HL-60 (cell line): ENCODE measurements at regions not wholly inside any gene's neighbourhood (a gene's known extent, or its start where the extent isn't known, plus 50 kb on each side); places are given as distances from the start of the nearest gene placed in this dataset.

Source experiments
- DNase-seq, 2 experiments: peaks; one replicate each; pipeline ENCODE4 v3.0.0-alpha.2; 2010 to 2020; ENCODE audit warnings: low read depth in 1 of 2, low spot score in 1 of 2
- H3K27ac ChIP-seq: fragments of 250-450 bp; sonication (Bioruptor Pico); replicated peaks from 2 replicates; pipeline ENCODE4 v1.5.1; 2020; ENCODE audit warnings: mild to moderate bottlenecking, moderate library complexity
- H3K27me3 ChIP-seq: fragments of 250-450 bp; sonication (Bioruptor Pico); 2 replicates; pipeline ENCODE4 v1.5.1; 2021; ENCODE audit warnings: mild to moderate bottlenecking, moderate library complexity; ENCODE audit not compliant: insufficient read depth, poor library complexity, severe bottlenecking
- H3K4me3 ChIP-seq: replicated peaks from 2 replicates; pipeline ENCODE4 v1.5.1; 2011; ENCODE audit warnings: mild to moderate bottlenecking, control low read depth, low read length; ENCODE audit not compliant: insufficient read depth
- GABPA ChIP-seq: IDR thresholded peaks from 2 replicates; pipeline ENCODE4 v1.6.1; 2012; ENCODE audit warnings: low read depth
- POLR2AphosphoS5 ChIP-seq: IDR thresholded peaks from 2 replicates; pipeline ENCODE4 v1.6.1; 2012; ENCODE audit warnings: low read depth
- SPI1 ChIP-seq: IDR thresholded peaks from 2 replicates; pipeline ENCODE4 v1.6.1; 2012; ENCODE audit warnings: low read depth, mild to moderate bottlenecking, borderline replicate concordance
- TF ChIP-seq, protein P1 (sequence below): IDR thresholded peaks from 2 replicates; pipeline ENCODE4 v1.6.1; 2012; ENCODE audit warnings: low read depth; ENCODE audit not compliant: insufficient replicate concordance
- TF ChIP-seq, protein P2 (sequence below): IDR thresholded peaks from one replicate; pipeline ENCODE4 v1.5.1; 2011; ENCODE audit warnings: low read length, control low read depth, inconsistent platforms; ENCODE audit not compliant: insufficient read depth

DNA sequence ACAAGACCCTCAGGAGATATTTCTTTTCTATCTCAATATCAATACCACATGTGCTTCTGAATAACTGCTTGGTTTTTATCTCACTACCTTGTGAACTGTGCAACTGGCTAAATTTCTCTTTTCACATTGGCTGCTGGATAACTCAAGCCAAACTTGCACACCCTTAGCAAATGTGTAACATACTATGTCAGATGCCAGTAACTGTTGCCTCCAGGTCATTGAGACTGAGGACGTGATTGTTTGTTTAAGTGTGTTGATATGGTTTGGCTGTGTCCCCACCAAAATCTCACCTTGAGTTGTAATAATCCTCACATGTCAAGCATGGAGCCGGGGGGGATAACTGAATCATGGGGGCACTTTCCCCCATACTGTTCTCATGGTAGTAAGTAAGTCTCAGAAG lies 90.2 kb upstream of the LIN7C start:
- no peak overlapping the region for H3K27ac ChIP-seq
- TF ChIP-seq, protein P1, sequence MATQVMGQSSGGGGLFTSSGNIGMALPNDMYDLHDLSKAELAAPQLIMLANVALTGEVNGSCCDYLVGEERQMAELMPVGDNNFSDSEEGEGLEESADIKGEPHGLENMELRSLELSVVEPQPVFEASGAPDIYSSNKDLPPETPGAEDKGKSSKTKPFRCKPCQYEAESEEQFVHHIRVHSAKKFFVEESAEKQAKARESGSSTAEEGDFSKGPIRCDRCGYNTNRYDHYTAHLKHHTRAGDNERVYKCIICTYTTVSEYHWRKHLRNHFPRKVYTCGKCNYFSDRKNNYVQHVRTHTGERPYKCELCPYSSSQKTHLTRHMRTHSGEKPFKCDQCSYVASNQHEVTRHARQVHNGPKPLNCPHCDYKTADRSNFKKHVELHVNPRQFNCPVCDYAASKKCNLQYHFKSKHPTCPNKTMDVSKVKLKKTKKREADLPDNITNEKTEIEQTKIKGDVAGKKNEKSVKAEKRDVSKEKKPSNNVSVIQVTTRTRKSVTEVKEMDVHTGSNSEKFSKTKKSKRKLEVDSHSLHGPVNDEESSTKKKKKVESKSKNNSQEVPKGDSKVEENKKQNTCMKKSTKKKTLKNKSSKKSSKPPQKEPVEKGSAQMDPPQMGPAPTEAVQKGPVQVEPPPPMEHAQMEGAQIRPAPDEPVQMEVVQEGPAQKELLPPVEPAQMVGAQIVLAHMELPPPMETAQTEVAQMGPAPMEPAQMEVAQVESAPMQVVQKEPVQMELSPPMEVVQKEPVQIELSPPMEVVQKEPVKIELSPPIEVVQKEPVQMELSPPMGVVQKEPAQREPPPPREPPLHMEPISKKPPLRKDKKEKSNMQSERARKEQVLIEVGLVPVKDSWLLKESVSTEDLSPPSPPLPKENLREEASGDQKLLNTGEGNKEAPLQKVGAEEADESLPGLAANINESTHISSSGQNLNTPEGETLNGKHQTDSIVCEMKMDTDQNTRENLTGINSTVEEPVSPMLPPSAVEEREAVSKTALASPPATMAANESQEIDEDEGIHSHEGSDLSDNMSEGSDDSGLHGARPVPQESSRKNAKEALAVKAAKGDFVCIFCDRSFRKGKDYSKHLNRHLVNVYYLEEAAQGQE: no peak
- TF ChIP-seq GABPA (no peak), POLR2AphosphoS5 (no peak)
- H3K27me3 ChIP-seq: no peaks in the 10 kb centered on the region
- no peak for DNase-seq
- H3K4me3 ChIP-seq: no peak overlapping the region

GRCh38 chr11:27596388-27596787 lies 89.8 kb upstream of the LIN7C start:
- Histone ChIP-seq H3K4me3 (no peak overlapping the region), H3K27me3 (no peaks in the 10 kb centered on the region), H3K27ac (no peak overlapping the region)
- TF ChIP-seq SPI1 (no peak), POLR2AphosphoS5 (no peak), GABPA (no peak)
- TF ChIP-seq, protein P1: no peak
- TF ChIP-seq, protein P2, sequence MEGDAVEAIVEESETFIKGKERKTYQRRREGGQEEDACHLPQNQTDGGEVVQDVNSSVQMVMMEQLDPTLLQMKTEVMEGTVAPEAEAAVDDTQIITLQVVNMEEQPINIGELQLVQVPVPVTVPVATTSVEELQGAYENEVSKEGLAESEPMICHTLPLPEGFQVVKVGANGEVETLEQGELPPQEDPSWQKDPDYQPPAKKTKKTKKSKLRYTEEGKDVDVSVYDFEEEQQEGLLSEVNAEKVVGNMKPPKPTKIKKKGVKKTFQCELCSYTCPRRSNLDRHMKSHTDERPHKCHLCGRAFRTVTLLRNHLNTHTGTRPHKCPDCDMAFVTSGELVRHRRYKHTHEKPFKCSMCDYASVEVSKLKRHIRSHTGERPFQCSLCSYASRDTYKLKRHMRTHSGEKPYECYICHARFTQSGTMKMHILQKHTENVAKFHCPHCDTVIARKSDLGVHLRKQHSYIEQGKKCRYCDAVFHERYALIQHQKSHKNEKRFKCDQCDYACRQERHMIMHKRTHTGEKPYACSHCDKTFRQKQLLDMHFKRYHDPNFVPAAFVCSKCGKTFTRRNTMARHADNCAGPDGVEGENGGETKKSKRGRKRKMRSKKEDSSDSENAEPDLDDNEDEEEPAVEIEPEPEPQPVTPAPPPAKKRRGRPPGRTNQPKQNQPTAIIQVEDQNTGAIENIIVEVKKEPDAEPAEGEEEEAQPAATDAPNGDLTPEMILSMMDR: no peak
- DNase-seq: no peak

GRCh38 chr11:27592098-27592780 lies 85.7 kb upstream of the LIN7C start:
- DNase-seq: no peak
- Histone ChIP-seq H3K27me3 (no peaks in the 10 kb centered on the region), H3K27ac (no peak overlapping the region), H3K4me3 (no peak overlapping the region)
- no peak for TF ChIP-seq POLR2AphosphoS5

DNA sequence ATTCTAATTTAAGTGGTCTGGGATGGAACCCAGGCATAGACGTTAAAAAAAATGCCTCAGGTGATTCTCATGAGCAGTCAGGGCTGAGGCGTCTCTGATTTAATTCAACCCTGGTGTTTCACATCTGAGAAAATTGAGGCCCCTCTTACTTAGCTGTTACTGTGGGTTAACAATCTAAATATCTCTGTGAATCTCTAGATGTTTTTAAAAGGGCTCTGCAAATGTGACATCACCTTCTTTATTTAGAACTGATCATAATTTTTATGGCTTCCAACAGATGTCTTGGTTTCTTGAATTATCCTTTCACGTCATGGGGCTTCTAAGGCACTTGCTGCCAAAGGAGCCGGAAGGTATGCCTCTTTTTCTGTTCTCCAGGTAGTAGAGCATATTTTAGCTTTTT lies 76.1 kb upstream of the LIN7C start:
- no peak for DNase-seq
- no peaks in the 10 kb centered on the region for H3K27me3 ChIP-seq
- TF ChIP-seq, protein P1: no peak
- TF ChIP-seq POLR2AphosphoS5: no peak
- TF ChIP-seq, protein P2: no peak
- TF ChIP-seq GABPA: no peak
- no peak for TF ChIP-seq SPI1
- no peak overlapping the region for H3K27ac ChIP-seq
- H3K4me3 ChIP-seq: no peak overlapping the region
